HPDE6-E6E7 (cell line): ENCODE measurements at regions not wholly inside any gene's neighbourhood (a gene's known extent, or its start where the extent isn't known, plus 50 kb on each side); places are given as distances from the start of the nearest gene placed in this dataset.

Experiments used
- DNase-seq: peaks from one replicate; pipeline ENCODE4 v3.0.0; 2011; ENCODE audit warnings: missing footprints; ENCODE audit errors: extremely low spot score

GRCh38 chrX:4905576-4905975 is 1192.1 kb upstream of the PRKX start:
- DNase-seq = no peak

- no peak for DNase-seq
Measured at GRCh38 chrX:4881277-4881676, 1167.8 kb upstream of the PRKX start.

GRCh38 chrX:4878640-4879039 is 1165.2 kb upstream of the PRKX start:
- no peak for DNase-seq

GRCh38 chrX:4876268-4876667 is 1162.8 kb upstream of the PRKX start:
- DNase-seq = no peak

GRCh38 chrX:4851534-4851933 is 1138.1 kb upstream of the PRKX start:
- no peak for DNase-seq

GRCh38 chrX:4850312-4850711 is 1136.9 kb upstream of the PRKX start:
- no peak for DNase-seq

- no peak for DNase-seq
Measured at GRCh38 chrX:4844376-4844775, 1130.9 kb upstream of the PRKX start.

- no peak for DNase-seq
Measured at GRCh38 chrX:4841216-4841745, 1127.8 kb upstream of the PRKX start.

- no peak for DNase-seq
Measured at GRCh38 chrX:4831574-4831973, 1118.1 kb upstream of the PRKX start.

GRCh38 chrX:4830880-4831557 is 1117.6 kb upstream of the PRKX start:
- no peak for DNase-seq

- no peak for DNase-seq
Measured at GRCh38 chrX:4825550-4825949, 1112.1 kb upstream of the PRKX start.

GRCh38 chrX:4809571-4809970 is 1096.1 kb upstream of the PRKX start:
- DNase-seq = no peak

- DNase-seq = no peak
Measured at GRCh38 chrX:4805502-4805901, 1092.1 kb upstream of the PRKX start.

GRCh38 chrX:4800756-4801155 is 1087.3 kb upstream of the PRKX start:
- DNase-seq = no peak

GRCh38 chrX:4787971-4788370 is 1074.5 kb upstream of the PRKX start:
- DNase-seq = no peak

- DNase-seq = no peak
Measured at GRCh38 chrX:4764888-4765287, 1051.4 kb upstream of the PRKX start.

- DNase-seq = no peak
Measured at GRCh38 chrX:4762196-4762595, 1048.7 kb upstream of the PRKX start.

GRCh38 chrX:4754878-4755604 is 1041.6 kb upstream of the PRKX start:
- no peak for DNase-seq

- no peak for DNase-seq
Measured at GRCh38 chrX:4741024-4741423, 1027.6 kb upstream of the PRKX start.

- DNase-seq = no peak
Measured at GRCh38 chrX:4735299-4735698, 1021.9 kb upstream of the PRKX start.

- DNase-seq = no peak
Measured at GRCh38 chrX:4710618-4711433, 997.4 kb upstream of the PRKX start.

GRCh38 chrX:4708970-4709760 is 995.7 kb upstream of the PRKX start:
- DNase-seq = no peak
